Subcutaneous abdominal adipose tissue (tissue), 5 donors: ENCODE measurements at regions not wholly inside any gene's neighbourhood (a gene's known extent, or its start where the extent isn't known, plus 50 kb on each side); places are given as distances from the start of the nearest gene placed in this dataset.

Experiments
- H3K27ac ChIP-seq: one replicate; pipeline ENCODE4 v1.7.0; 2013; ENCODE audit warnings: low read depth, mild to moderate bottlenecking, inconsistent platforms, low read length, moderate library complexity
- H3K27me3 ChIP-seq, 5 donors: one replicate each; pipeline ENCODE4 v1.7.0; 2013; ENCODE audit warnings: low read length in 5 of 5, inconsistent platforms in 1 of 5; ENCODE audit not compliant: control insufficient read depth in 5 of 5, insufficient read depth in 4 of 5
- H3K36me3 ChIP-seq, 5 donors: one replicate each; pipeline ENCODE4 v1.7.0; 2013; ENCODE audit warnings: low read length in 5 of 5; ENCODE audit not compliant: control insufficient read depth in 5 of 5, insufficient read depth in 5 of 5
- H3K4me1 ChIP-seq, 5 donors: one replicate each; pipeline ENCODE4 v1.7.0; 2013; ENCODE audit warnings: low read length in 5 of 5, mild to moderate bottlenecking in 3 of 5, moderate library complexity in 1 of 5; ENCODE audit not compliant: control insufficient read depth in 5 of 5, insufficient read depth in 5 of 5
- H3K4me3 ChIP-seq, 5 donors: one replicate each; pipeline ENCODE4 v1.7.0; 2013; ENCODE audit warnings: low read length in 5 of 5, low read depth in 1 of 5
- H3K9ac ChIP-seq, 5 donors: one replicate each; pipeline ENCODE4 v1.7.0; 2013; ENCODE audit warnings: low read length in 5 of 5, mild to moderate bottlenecking in 4 of 5, moderate library complexity in 3 of 5
- H3K9me3 ChIP-seq, 5 donors: one replicate each; pipeline ENCODE4 v1.7.0; 2013; ENCODE audit warnings: low read length in 5 of 5; ENCODE audit not compliant: control insufficient read depth in 5 of 5
- donor health status: healthy.
- donor health status: healthy.
- donor health status: healthy.
- donor health status: healthy.
- donor health status: healthy.

GRCh38 chr15:37481126-37481525 is 380.8 kb upstream of the MEIS2 start:
- H3K4me3 ChIP-seq: no peak overlapping the region
- H3K4me1 ChIP-seq: no peaks in the 10 kb centered on the region
- no peaks in the 10 kb centered on the region for H3K27me3 ChIP-seq
- H3K9ac ChIP-seq: no peak overlapping the region
- no peaks in the 10 kb centered on the region for H3K36me3 ChIP-seq
- H3K9me3 ChIP-seq: no peaks in the 10 kb centered on the region
- H3K27ac ChIP-seq: no peak overlapping the region

GRCh38 chr15:37483779-37484178 is 383.4 kb upstream of the MEIS2 start:
- H3K27me3 ChIP-seq: no peaks in the 10 kb centered on the region
- no peak overlapping the region for H3K4me3 ChIP-seq
- no peaks in the 10 kb centered on the region for H3K4me1 ChIP-seq
- no peak overlapping the region for H3K9ac ChIP-seq
- no peaks in the 10 kb centered on the region for H3K9me3 ChIP-seq
- H3K27ac ChIP-seq: no peak overlapping the region
- no peaks in the 10 kb centered on the region for H3K36me3 ChIP-seq

DNA sequence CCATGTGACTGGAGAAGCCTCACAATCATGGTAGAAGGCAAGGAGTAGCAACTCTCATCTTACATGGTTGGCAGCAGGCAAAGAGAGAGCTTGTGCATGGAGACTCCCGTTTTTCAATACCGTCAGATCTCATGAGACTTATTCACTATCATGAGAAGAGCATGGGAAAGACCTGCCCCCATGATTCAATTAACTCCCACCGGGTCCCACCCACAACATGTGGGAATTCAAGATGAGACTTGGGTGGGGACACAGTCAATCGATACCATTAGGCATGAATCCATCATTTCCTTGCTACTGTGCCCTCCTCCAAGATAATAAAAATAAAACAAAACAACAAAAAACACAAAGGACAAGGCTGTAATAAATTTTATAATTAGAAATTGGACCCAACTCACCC is 384.7 kb upstream of the MEIS2 start:
- no peaks in the 10 kb centered on the region for H3K27me3 ChIP-seq
- no peaks in the 10 kb centered on the region for H3K36me3 ChIP-seq
- H3K4me1 ChIP-seq: no peaks in the 10 kb centered on the region
- H3K4me3 ChIP-seq: no peak overlapping the region
- no peaks in the 10 kb centered on the region for H3K9me3 ChIP-seq
- H3K27ac ChIP-seq: no peak overlapping the region
- no peak overlapping the region for H3K9ac ChIP-seq

- H3K36me3 ChIP-seq: no peaks in the 10 kb centered on the region
- no peak overlapping the region for H3K9ac ChIP-seq
- peaks cover 0 to 4% (median 0%) of the 10 kb centered on the region in 5 donors for H3K9me3 ChIP-seq
- no peaks in the 10 kb centered on the region for H3K4me1 ChIP-seq
- no peak overlapping the region for H3K4me3 ChIP-seq
- H3K27me3 ChIP-seq: no peaks in the 10 kb centered on the region
- H3K27ac ChIP-seq: no peak overlapping the region
Measured at GRCh38 chr15:37490707-37491106, 390.4 kb upstream of the MEIS2 start.

DNA sequence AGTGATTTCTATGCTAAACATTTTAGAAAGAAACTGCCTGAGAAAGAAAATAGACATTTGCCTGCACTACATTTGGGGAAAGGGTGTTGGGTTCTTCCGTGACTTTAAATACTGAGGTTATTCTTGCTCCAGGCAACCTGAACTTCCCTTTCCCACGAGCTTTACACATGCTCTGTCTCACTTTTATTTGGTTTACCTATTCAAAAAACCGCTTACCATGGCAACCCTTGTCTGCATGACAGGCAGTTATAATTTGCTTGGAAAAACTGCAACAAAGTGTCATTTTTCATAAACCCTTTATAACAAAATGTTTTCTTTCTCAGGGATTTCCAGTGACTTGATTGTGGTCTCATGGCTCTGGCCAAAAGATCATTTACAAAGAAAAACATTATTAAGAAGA is 416.3 kb upstream of the MEIS2 start:
- no peaks in the 10 kb centered on the region for H3K4me1 ChIP-seq
- H3K36me3 ChIP-seq: no peaks in the 10 kb centered on the region
- no peak overlapping the region for H3K9ac ChIP-seq
- H3K4me3 ChIP-seq: no peak overlapping the region
- H3K27ac ChIP-seq: no peak overlapping the region
- H3K27me3 ChIP-seq: no peaks in the 10 kb centered on the region
- H3K9me3 ChIP-seq: no peaks in the 10 kb centered on the region

DNA sequence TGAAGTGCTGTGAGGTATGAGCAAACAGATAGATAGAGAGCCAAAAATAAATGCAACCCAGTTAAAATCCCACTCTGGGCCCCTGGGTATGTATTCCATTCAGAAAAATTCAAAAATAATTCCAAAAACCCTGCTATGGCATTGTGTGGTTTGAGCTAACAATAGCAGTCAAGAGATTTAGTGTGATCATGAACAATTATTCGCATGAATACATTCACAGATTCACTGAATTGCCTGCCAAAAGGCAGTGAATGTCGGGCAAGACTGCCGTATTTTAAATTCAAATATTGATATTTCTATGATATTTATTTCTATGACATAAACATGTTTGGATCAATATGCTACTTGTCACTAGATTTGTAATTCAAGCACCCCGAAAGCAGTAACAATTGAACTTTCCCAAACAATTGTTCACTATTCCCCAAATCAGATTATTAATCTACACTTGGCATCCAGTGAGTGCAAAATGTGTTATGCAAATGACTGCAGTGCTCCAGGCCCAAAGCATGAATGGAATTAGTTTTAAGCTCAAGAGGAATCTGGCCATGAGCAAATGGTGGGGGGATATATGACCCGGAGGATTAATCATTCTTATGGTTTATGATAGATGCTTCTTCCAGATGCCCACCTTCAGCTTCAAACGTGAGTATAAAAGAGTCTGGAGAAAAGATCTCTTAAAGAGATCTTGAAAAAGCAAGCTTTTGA is 417.0 kb upstream of the MEIS2 start:
- H3K4me3 ChIP-seq: no peak overlapping the region
- H3K9ac ChIP-seq: no peak overlapping the region
- H3K9me3 ChIP-seq: no peaks in the 10 kb centered on the region
- H3K27me3 ChIP-seq: no peaks in the 10 kb centered on the region
- H3K36me3 ChIP-seq: no peaks in the 10 kb centered on the region
- no peaks in the 10 kb centered on the region for H3K4me1 ChIP-seq
- no peak overlapping the region for H3K27ac ChIP-seq

GRCh38 chr15:37518436-37518835 is 416.0 kb upstream of the TMCO5A start:
- Histone ChIP-seq H3K27ac (no peak overlapping the region), H3K36me3 (no peaks in the 10 kb centered on the region), H3K27me3 (no peaks in the 10 kb centered on the region), H3K9me3 (no peaks in the 10 kb centered on the region), H3K4me1 (no peaks in the 10 kb centered on the region), H3K4me3 (no peak overlapping the region), H3K9ac (no peak overlapping the region)

DNA sequence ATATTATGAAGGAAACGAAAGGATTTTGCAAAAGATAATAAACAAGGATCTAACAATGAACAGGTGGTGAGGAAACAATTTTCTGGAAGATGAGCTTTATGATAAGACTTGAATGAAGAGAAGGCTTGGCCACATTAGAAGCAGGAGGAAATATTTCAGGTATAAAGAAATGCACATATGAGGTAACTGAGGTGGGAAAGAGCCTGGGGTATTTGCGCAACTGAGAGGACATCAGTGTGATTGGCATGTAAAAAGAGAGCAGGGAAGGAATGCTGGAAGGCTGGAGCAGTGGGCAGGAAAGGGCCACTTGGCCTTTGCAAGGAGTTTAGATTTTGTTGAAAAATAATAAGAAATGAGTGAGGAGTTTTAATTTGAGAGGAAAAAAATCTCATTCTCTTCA is 414.4 kb upstream of the TMCO5A start:
- Histone ChIP-seq H3K27me3 (no peaks in the 10 kb centered on the region), H3K9ac (no peak overlapping the region), H3K36me3 (no peaks in the 10 kb centered on the region), H3K4me1 (no peaks in the 10 kb centered on the region), H3K4me3 (no peak overlapping the region), H3K27ac (no peak overlapping the region), H3K9me3 (no peaks in the 10 kb centered on the region)

DNA sequence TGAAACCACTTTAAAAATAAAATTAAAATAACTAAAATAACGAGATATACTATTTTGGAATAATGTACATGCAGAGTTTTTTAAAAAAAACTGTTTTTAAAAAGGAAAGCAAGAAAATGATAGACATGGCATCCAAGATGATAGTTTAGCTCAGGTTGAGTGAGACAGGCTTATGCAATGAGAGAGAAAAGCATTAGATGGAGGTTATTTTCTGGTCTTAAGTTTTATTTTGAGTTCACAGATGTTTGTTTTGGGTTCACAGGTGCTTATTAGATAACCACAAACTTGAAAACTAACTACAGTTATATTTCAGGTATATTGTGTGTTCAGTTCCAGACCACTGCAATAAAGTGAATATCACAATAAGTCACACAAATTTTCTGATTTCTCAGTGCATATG is 413.6 kb upstream of the TMCO5A start:
- Histone ChIP-seq H3K4me3 (no peak overlapping the region), H3K36me3 (no peaks in the 10 kb centered on the region), H3K9ac (no peak overlapping the region), H3K4me1 (no peaks in the 10 kb centered on the region), H3K27ac (no peak overlapping the region), H3K27me3 (no peaks in the 10 kb centered on the region), H3K9me3 (no peaks in the 10 kb centered on the region)

DNA sequence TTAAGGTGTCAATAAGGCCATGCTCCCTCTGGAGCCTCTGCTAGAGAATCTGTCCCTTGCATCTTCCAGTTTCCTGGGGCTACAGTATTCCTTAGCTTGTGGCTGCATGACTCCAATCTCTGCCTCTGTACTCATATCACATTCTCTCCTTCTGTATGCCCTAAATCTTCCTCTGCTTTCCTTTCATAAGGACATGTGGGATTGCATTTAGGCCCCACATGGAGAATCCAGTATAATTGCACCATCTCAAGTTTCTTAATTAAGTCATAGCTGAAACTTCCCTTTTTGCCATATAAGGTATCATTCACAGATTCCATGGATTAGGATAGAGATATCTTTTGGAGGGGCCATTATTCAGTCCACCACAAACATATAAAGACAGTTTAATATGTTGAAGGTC is 409.8 kb upstream of the TMCO5A start:
- Histone ChIP-seq H3K36me3 (no peaks in the 10 kb centered on the region), H3K27me3 (no peaks in the 10 kb centered on the region), H3K9ac (no peak overlapping the region), H3K4me1 (no peaks in the 10 kb centered on the region), H3K9me3 (no peaks in the 10 kb centered on the region), H3K27ac (no peak overlapping the region), H3K4me3 (no peak overlapping the region)

DNA sequence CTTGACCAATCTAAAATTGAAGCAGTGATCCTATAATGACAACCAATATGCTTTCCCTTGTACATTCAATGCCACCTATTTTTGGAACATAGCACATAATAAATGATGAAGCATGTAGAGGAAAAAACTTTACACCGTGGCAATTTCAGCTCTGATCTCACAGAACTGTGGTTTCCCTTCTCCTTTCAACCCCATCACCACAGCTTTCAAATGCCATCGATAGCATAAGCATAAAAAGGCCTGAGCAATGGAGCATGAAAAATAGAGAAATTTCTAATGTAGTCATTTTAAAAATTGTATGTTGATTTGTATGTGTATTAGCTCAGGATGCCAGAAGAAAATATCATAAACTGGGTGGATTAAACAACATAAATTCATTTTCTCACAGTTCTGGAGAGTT is 406.0 kb upstream of the TMCO5A start:
- Histone ChIP-seq H3K9ac (no peak overlapping the region), H3K4me3 (no peak overlapping the region), H3K27me3 (no peaks in the 10 kb centered on the region), H3K36me3 (no peaks in the 10 kb centered on the region), H3K9me3 (no peaks in the 10 kb centered on the region), H3K27ac (no peak overlapping the region), H3K4me1 (no peaks in the 10 kb centered on the region)
